ENCODE measurements at regions not wholly inside any gene's neighbourhood (a gene's known extent, or its start where the extent isn't known, plus 50 kb on each side); places are given as distances from the start of the nearest gene placed in this dataset.

- TF ChIP-seq EZH2phosphoT487 (IDR thresholded peaks at IDR 0.05; ENCODE audit: low read depth, severe bottlenecking, unreplicated experiment) (no peak), CTCF (IDR thresholded peaks at IDR 0.05; ENCODE audit: poor library complexity) (no peak), EZH2 (IDR thresholded peaks at IDR 0.05; ENCODE audit: borderline replicate concordance) (no peak)
Measured at GRCh38 chr18:11511434-11512095, 97.8 kb upstream of the SLC35G4 start.

Data from hepatocyte (in vitro differentiated cells).